Activated naive CD8-positive, alpha-beta T cell treated with anti-CD3 and anti-CD28 coated beads, Interleukin-2, amount 50 U/mL, for 24 hours (primary cell): ENCODE measurements at regions not wholly inside any gene's neighbourhood (a gene's known extent, or its start where the extent isn't known, plus 50 kb on each side); places are given as distances from the start of the nearest gene placed in this dataset.
A peak's percentile ranks its signal among the peaks of the same experiment; 100 is the strongest.
"Not testable (repeated sequence)": the region's sequence is repeated elsewhere in the genome, so short reads cannot be mapped to it uniquely, and the experiment has no call there.

ENCODE experiments used
- ATAC-seq: fragments of 150-1000 bp; cut with Tn5 transposase; one replicate; pipeline ENCODE4 v1.10.0; 2021
- DNase-seq: peaks from one replicate; pipeline ENCODE4 v3.0.0; 2021
- H3K27ac Mint-ChIP-seq: one replicate; pipeline ENCODE4 v1.8.0; 2021; ENCODE audit warnings: mild to moderate bottlenecking, mixed read lengths
- H3K27me3 Mint-ChIP-seq: one replicate; pipeline ENCODE4 v1.8.0; 2021; ENCODE audit warnings: mixed read lengths
- H3K36me3 Mint-ChIP-seq: one replicate; pipeline ENCODE4 v1.8.0; 2021; ENCODE audit warnings: low read depth, mixed read lengths
- H3K4me1 Mint-ChIP-seq: one replicate; pipeline ENCODE4 v1.8.0; 2021; ENCODE audit warnings: mixed read lengths
- H3K4me3 Mint-ChIP-seq: one replicate; pipeline ENCODE4 v1.8.0; 2021; ENCODE audit warnings: mild to moderate bottlenecking, moderate library complexity, mixed read lengths
- H3K9me3 Mint-ChIP-seq: one replicate; pipeline ENCODE4 v1.8.0; 2021; ENCODE audit warnings: mixed read lengths

GRCh38 chr22:25475257-25476022, 89.0 kb upstream of the GRK3 start:
- ATAC-seq (peak; percentile 73), DNase-seq (no peak)
- peaks cover 11% of the 10 kb centered on the region for H3K4me1 Mint-ChIP-seq
- H3K36me3 Mint-ChIP-seq, result peaks cover 12% of the 10 kb centered on the region
- H3K27ac Mint-ChIP-seq, result no peak overlapping the region
- no peaks in the 10 kb centered on the region for H3K27me3 Mint-ChIP-seq
- H3K9me3 Mint-ChIP-seq, result peaks cover 7% of the 10 kb centered on the region
- no peak overlapping the region for H3K4me3 Mint-ChIP-seq

- no peak for DNase-seq
- H3K9me3 Mint-ChIP-seq, result peaks cover 10% of the 10 kb centered on the region
- no peak overlapping the region for H3K27ac Mint-ChIP-seq
- peaks cover 11% of the 10 kb centered on the region for H3K4me1 Mint-ChIP-seq
- H3K27me3 Mint-ChIP-seq, result no peaks in the 10 kb centered on the region
- no peak overlapping the region for H3K4me3 Mint-ChIP-seq
- no peak for ATAC-seq
- peaks cover 27% of the 10 kb centered on the region for H3K36me3 Mint-ChIP-seq
Observed at GRCh38 chr22:25477358-25477757, 87.1 kb upstream of the GRK3 start.

GRCh38 chr22:25478111-25478510, 86.4 kb upstream of the GRK3 start:
- DNase-seq, result no peak
- H3K4me1 Mint-ChIP-seq, result peaks cover 9% of the 10 kb centered on the region
- H3K27ac Mint-ChIP-seq, result no peak overlapping the region
- H3K36me3 Mint-ChIP-seq, result peaks cover 32% of the 10 kb centered on the region
- H3K27me3 Mint-ChIP-seq, result no peaks in the 10 kb centered on the region
- H3K4me3 Mint-ChIP-seq, result no peak overlapping the region
- no peak for ATAC-seq
- peaks cover 10% of the 10 kb centered on the region for H3K9me3 Mint-ChIP-seq

GRCh38 chr22:25478528-25478927, 85.9 kb upstream of the GRK3 start:
- peaks cover 12% of the 10 kb centered on the region for H3K4me1 Mint-ChIP-seq
- no peak overlapping the region for H3K4me3 Mint-ChIP-seq
- H3K36me3 Mint-ChIP-seq, result peaks cover 32% of the 10 kb centered on the region
- ATAC-seq (no peak), DNase-seq (no peak)
- H3K27ac Mint-ChIP-seq, result no peak overlapping the region
- H3K27me3 Mint-ChIP-seq, result no peaks in the 10 kb centered on the region
- peaks cover 10% of the 10 kb centered on the region for H3K9me3 Mint-ChIP-seq

- H3K4me3 Mint-ChIP-seq, ATAC-seq, DNase-seq, H3K27me3 Mint-ChIP-seq, H3K27ac Mint-ChIP-seq: not testable (repeated sequence)
- Mint-ChIP-seq H3K4me1 (peaks cover 27% of the 10 kb centered on the region), H3K9me3 (peaks cover 10% of the 10 kb centered on the region), H3K36me3 (peaks cover 44% of the 10 kb centered on the region)
Observed at GRCh38 chr22:25480868-25481267, 83.6 kb upstream of the GRK3 start.

GRCh38 chr22:25482091-25482760, 82.2 kb upstream of the GRK3 start:
- DNase-seq (no peak), ATAC-seq (no peak)
- Mint-ChIP-seq H3K27me3 (no peaks in the 10 kb centered on the region), H3K27ac (no peak overlapping the region), H3K9me3 (peaks cover 9% of the 10 kb centered on the region), H3K4me3 (no peak overlapping the region), H3K36me3 (peaks cover 42% of the 10 kb centered on the region), H3K4me1 (peaks cover 40% of the 10 kb centered on the region)

- no peak for ATAC-seq
- Mint-ChIP-seq H3K36me3 (peaks cover 37% of the 10 kb centered on the region), H3K27ac (peak overlapping the region; percentile 15), H3K4me3 (no peak overlapping the region), H3K27me3 (no peaks in the 10 kb centered on the region), H3K9me3 (peaks cover 4% of the 10 kb centered on the region), H3K4me1 (peaks cover 48% of the 10 kb centered on the region)
- no peak for DNase-seq
Observed at GRCh38 chr22:25482868-25483639, 81.4 kb upstream of the GRK3 start.

GRCh38 chr22:25483931-25484330, 80.5 kb upstream of the GRK3 start:
- no peaks in the 10 kb centered on the region for H3K27me3 Mint-ChIP-seq
- H3K9me3 Mint-ChIP-seq, result peaks cover 4% of the 10 kb centered on the region
- DNase-seq, result no peak
- H3K27ac Mint-ChIP-seq, result peak overlapping the region; percentile 82
- H3K36me3 Mint-ChIP-seq, result peaks cover 39% of the 10 kb centered on the region
- no peak for ATAC-seq
- no peak overlapping the region for H3K4me3 Mint-ChIP-seq
- peaks cover 57% of the 10 kb centered on the region for H3K4me1 Mint-ChIP-seq

GRCh38 chr22:25484521-25485315, 79.8 kb upstream of the GRK3 start:
- peaks cover 63% of the 10 kb centered on the region for H3K4me1 Mint-ChIP-seq
- peaks cover 38% of the 10 kb centered on the region for H3K36me3 Mint-ChIP-seq

GRCh38 chr22:25485626-25486545, 78.6 kb upstream of the GRK3 start:
- peak overlapping the region; percentile 82 for H3K27ac Mint-ChIP-seq
- no peak overlapping the region for H3K4me3 Mint-ChIP-seq
- H3K36me3 Mint-ChIP-seq, result peaks cover 41% of the 10 kb centered on the region
- peaks cover 7% of the 10 kb centered on the region for H3K27me3 Mint-ChIP-seq
- DNase-seq (peak; percentile 56), ATAC-seq (peak; percentile 71)
- peaks cover 64% of the 10 kb centered on the region for H3K4me1 Mint-ChIP-seq
- H3K9me3 Mint-ChIP-seq, result no peaks in the 10 kb centered on the region

More at GRCh38 chr22:25484521-25485315, 79.8 kb upstream of the GRK3 start:
- Mint-ChIP-seq H3K4me3 (peak overlapping the region; percentile 0), H3K27ac (peak overlapping the region; percentile 82), H3K9me3 (peaks cover 4% of the 10 kb centered on the region), H3K27me3 (no peaks in the 10 kb centered on the region)
- peak; percentile 68 for ATAC-seq
- DNase-seq, result peak; percentile 60

- DNase-seq (no peak), ATAC-seq (no peak)
- peak overlapping the region; percentile 48 for H3K27ac Mint-ChIP-seq
- H3K4me1 Mint-ChIP-seq, result peaks cover 64% of the 10 kb centered on the region
- H3K4me3 Mint-ChIP-seq, result no peak overlapping the region
- H3K9me3 Mint-ChIP-seq, result no peaks in the 10 kb centered on the region
- peaks cover 7% of the 10 kb centered on the region for H3K27me3 Mint-ChIP-seq
- peaks cover 28% of the 10 kb centered on the region for H3K36me3 Mint-ChIP-seq
Observed at GRCh38 chr22:25487508-25487907, 77.0 kb upstream of the GRK3 start.

- ATAC-seq (peak; percentile 47), DNase-seq (peak; percentile 85)
- no peaks in the 10 kb centered on the region for H3K9me3 Mint-ChIP-seq
- H3K36me3 Mint-ChIP-seq, result peaks cover 26% of the 10 kb centered on the region
- peaks cover 61% of the 10 kb centered on the region for H3K4me1 Mint-ChIP-seq
- H3K27me3 Mint-ChIP-seq, result peaks cover 12% of the 10 kb centered on the region
- peak overlapping the region; percentile 48 for H3K27ac Mint-ChIP-seq
- H3K4me3 Mint-ChIP-seq, result no peak overlapping the region
Observed at GRCh38 chr22:25488244-25489020, 76.0 kb upstream of the GRK3 start.

GRCh38 chr22:25489947-25490346, 74.5 kb upstream of the GRK3 start:
- no peak overlapping the region for H3K4me3 Mint-ChIP-seq
- H3K27ac Mint-ChIP-seq, result no peak overlapping the region
- H3K4me1 Mint-ChIP-seq, result peaks cover 52% of the 10 kb centered on the region
- H3K36me3 Mint-ChIP-seq, result peaks cover 21% of the 10 kb centered on the region
- no peak for DNase-seq
- no peaks in the 10 kb centered on the region for H3K9me3 Mint-ChIP-seq
- no peak for ATAC-seq
- H3K27me3 Mint-ChIP-seq, result peaks cover 25% of the 10 kb centered on the region
